ENCODE measurements at regions not wholly inside any gene's neighbourhood (a gene's known extent, or its start where the extent isn't known, plus 50 kb on each side); places are given as distances from the start of the nearest gene placed in this dataset.

- no peak overlapping the region for H3K27ac ChIP-seq
- H3K4me3 ChIP-seq, result no peak overlapping the region
- DNase-seq (no peak), ATAC-seq (no peak)
- no peaks in the 10 kb centered on the region for H3K36me3 ChIP-seq
- 65% methylated on average over 7 of the region's 8 CpGs for WGBS (ENCODE audit: insufficient coverage, low coverage, low lambda C conversion rate, missing lambda C conversion rate)
- H3K27me3 ChIP-seq, result no peaks in the 10 kb centered on the region
- TF ChIP-seq POLR2A (IDR thresholded peaks at IDR 0.05) (no peak), CTCF (IDR thresholded peaks at IDR 0.05) (no peak)
- H3K9me3 ChIP-seq, result no peaks in the 10 kb centered on the region
- no peaks in the 10 kb centered on the region for H3K4me1 ChIP-seq
- intact Hi-C loops (cut with DNase I), result no loop called here
Observed at GRCh38 chr6:146896062-146896813, 297.5 kb downstream of the ADGB start.

GRCh38 chr6:146896960-146897701 is 298.4 kb downstream of the ADGB start:
- Histone ChIP-seq H3K9me3 (no peaks in the 10 kb centered on the region), H3K27ac (no peak overlapping the region), H3K4me1 (no peaks in the 10 kb centered on the region), H3K27me3 (no peaks in the 10 kb centered on the region), H3K4me3 (no peak overlapping the region), H3K36me3 (no peaks in the 10 kb centered on the region)
- WGBS (ENCODE audit: insufficient coverage, low coverage, low lambda C conversion rate, missing lambda C conversion rate), result 58% methylated on average over 4 of the region's 4 CpGs
- ATAC-seq, result no peak
- intact Hi-C loops (cut with DNase I), result no loop called here
- DNase-seq, result no peak
- TF ChIP-seq CTCF (IDR thresholded peaks at IDR 0.05) (no peak), POLR2A (IDR thresholded peaks at IDR 0.05) (no peak)

- intact Hi-C loops (cut with DNase I), result no loop called here
- TF ChIP-seq CTCF (IDR thresholded peaks at IDR 0.05), result no peak
- no peak for TF ChIP-seq POLR2A (IDR thresholded peaks at IDR 0.05)
- no peaks in the 10 kb centered on the region for H3K36me3 ChIP-seq
Observed at GRCh38 chr6:146898069-146898887, 299.5 kb downstream of the ADGB start.

GRCh38 chr6:146898888-146899227 is 300.1 kb downstream of the ADGB start:
- WGBS (ENCODE audit: insufficient coverage, low coverage, low lambda C conversion rate, missing lambda C conversion rate), result 83% methylated on average over 3 of the region's 3 CpGs
- Histone ChIP-seq H3K4me3 (no peak overlapping the region), H3K9me3 (no peaks in the 10 kb centered on the region), H3K4me1 (no peaks in the 10 kb centered on the region), H3K27me3 (no peaks in the 10 kb centered on the region), H3K36me3 (no peaks in the 10 kb centered on the region), H3K27ac (no peak overlapping the region)
- ATAC-seq, result no peak
- DNase-seq, result no peak
- intact Hi-C loops (cut with DNase I), result no loop called here
- TF ChIP-seq CTCF (IDR thresholded peaks at IDR 0.05), result no peak
- TF ChIP-seq POLR2A (IDR thresholded peaks at IDR 0.05), result no peak

More at GRCh38 chr6:146898069-146898887, 299.5 kb downstream of the ADGB start:
- 62% methylated on average over 6 of the region's 6 CpGs for WGBS (ENCODE audit: insufficient coverage, low coverage, low lambda C conversion rate, missing lambda C conversion rate)
- no peaks in the 10 kb centered on the region for H3K27me3 ChIP-seq
- no peak overlapping the region for H3K4me3 ChIP-seq
- no peak overlapping the region for H3K27ac ChIP-seq
- no peak for ATAC-seq
- no peak for DNase-seq
- H3K4me1 ChIP-seq, result no peaks in the 10 kb centered on the region
- H3K9me3 ChIP-seq, result no peaks in the 10 kb centered on the region
